Stimulated activated CD4-positive, alpha-beta T cell treated with anti-CD3 and anti-CD28 coated beads, Interleukin-2, amount 100 ng/mL, for 4 hours (primary cell): ENCODE measurements at regions not wholly inside any gene's neighbourhood (a gene's known extent, or its start where the extent isn't known, plus 50 kb on each side); places are given as distances from the start of the nearest gene placed in this dataset.

Source experiments
- DNase-seq: peaks from one replicate; pipeline ENCODE4 v3.0.0-alpha.2; 2020; ENCODE audit warnings: low read depth

- no peak for DNase-seq
These were observed 262.0 kb downstream of the HIVEP2 start for GRCh38 chr6:142682985-142683384.

DNA sequence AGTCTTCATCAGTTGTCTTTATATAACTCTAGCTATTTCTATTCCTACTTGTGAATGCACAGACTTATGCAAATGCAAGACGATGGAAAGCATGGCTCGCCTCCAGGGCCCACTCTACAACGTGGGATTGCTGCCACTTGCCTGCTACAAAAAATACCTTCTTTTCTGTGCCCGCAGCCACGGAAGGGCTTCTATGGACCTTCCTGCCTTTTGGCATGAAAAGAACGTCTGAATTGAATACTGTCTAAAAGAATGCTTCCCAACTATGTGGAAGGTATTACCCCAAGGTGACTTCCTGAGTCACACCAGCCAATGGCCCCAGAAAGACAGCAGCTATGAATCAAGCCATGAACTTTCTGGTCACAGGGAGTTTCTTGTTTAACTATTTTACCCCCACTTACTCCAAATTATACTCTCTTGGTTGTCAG, 261.2 kb downstream of the HIVEP2 start:
- no peak for DNase-seq

DNA sequence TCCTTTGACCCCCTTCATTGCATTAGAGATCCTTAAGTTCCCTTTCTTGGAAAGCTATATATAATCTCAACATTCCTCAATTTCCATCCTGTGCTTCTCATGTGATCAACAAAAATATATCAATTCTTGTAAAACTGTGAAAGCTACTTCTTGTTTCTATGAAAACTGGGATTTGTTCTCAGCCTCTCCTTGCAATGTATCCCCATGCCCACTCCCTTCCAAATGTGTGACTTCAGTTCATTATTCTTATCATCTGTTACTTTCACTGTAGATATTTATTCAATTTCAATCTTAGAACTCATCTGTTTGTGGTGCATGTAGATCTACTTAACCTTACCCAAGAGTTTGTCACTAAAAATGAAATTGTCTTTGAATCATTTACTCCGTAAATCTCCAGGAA, 260.6 kb downstream of the HIVEP2 start:
- DNase-seq, result no peak

- peak; percentile 16 for DNase-seq
These were observed 259.0 kb downstream of the HIVEP2 start for GRCh38 chr6:142685852-142686506.

- DNase-seq, result no peak
These were observed 258.5 kb downstream of the HIVEP2 start for GRCh38 chr6:142686507-142686887.

DNA sequence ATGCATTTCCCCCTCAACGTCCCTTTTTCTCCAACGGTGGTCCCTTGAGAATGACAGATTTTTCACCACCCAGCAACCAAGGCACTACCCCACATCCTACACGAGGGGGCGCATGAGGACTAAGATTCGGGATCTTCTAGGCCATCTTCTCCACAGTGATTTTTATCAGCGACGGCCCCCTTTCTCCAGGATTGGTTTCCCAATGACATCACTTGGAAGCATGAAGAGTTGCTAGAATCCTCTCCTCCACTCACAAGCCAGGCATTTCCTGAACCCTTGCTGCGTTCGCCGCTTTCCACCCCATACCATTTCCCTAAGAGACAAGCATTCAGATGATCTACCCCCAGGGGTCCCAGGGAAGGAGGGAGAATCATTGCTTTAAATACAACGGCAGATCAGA, 252.0 kb downstream of the HIVEP2 start:
- peak; percentile 46 for DNase-seq

DNA sequence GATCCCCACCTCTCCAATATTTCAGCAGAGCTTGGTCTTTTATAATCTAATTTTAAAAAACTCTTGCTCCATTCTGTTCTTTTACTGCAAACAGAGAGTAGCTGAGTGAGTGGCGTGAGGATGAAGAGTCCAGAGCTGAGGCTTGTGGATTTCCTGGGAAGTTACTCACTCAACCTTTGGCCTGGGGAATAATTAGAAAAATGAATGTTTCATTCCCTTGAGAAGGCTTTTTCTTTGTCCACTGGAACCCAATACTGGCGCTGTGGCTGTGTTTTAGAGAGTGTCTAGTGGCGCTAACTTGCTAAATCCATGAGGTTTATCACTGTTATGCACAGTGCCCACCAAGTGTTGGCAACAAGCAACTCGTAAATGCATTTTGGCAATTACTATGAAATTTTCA, 251.5 kb downstream of the HIVEP2 start:
- DNase-seq, result no peak

DNA sequence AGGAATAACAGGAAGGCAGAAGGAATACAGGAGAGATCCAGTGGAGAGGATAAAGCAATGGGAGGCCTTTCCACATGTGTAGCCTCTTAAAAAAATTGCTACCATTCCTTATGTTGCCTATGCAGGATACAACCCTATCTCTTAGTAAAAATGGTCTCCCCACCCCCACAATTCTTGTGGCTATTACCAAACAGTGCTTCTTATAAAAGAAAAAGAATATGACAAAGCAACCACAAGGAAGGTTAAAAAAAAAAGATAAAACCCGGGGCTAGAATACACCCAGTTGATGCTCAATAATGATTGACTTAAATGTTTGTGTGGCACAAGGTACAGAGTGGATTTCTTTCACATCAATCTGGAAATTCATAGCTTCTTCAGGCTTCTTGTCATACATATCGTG, 250.9 kb downstream of the HIVEP2 start:
- no peak for DNase-seq

DNA sequence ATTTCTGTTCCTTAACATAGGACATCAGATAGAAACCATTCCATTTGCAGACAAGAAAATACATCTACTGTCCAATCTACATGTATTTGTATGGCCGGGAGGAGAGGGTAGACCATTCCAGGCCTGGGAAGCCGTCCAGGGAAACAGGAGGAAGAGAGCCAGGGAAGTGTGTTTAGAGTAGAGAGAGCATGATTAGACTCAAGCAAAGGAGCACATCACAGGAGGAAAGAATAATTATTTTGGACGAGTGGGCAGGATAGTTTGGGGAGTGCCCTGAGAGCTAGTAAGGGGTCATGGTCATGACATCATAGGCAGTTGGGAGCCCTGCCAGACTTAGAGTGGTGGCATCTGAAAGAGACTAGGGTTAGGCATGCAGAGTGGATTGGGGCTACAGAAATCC, 250.0 kb downstream of the HIVEP2 start:
- no peak for DNase-seq

- DNase-seq, result no peak
These were observed 248.6 kb downstream of the HIVEP2 start for GRCh38 chr6:142696123-142697000.

DNA sequence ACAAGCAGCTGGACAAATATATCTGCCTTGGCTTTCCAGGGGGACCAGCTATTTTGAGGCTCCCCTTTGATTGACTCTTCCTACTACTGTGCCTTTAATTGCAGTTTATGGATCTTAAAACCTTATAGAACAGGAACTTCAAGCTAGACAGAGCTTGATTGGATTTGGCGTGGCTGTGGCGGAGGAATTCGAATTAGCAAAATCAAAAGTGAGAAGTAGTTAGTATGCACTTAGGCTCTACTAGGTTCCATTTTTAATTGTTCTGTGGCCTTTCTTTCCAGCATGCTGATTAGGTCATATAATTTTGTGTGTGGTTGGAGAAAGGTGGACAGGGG, 248.0 kb downstream of the HIVEP2 start:
- DNase-seq, result no peak

- no peak for DNase-seq
These were observed 247.1 kb downstream of the HIVEP2 start for GRCh38 chr6:142697922-142698321.

GRCh38 chr6:142698751-142699150, 246.2 kb downstream of the HIVEP2 start:
- no peak for DNase-seq

DNA sequence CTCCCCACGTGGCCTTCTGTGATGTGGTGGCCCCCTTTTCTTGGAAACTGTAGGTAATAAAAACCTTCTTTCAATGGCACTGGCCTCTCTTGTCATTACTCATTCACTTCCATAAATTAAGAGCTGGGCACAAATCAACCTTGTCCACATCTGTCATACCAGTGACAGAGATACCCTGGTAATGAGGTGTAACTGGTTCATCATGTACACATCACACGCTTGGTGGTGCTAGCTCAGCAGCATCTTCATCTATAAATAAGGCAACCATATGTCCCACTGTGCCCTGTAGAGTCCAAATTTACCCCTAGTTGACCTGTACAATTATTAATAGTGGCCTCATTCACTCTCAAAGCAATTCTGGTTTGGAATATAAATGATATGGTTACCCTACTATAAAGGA, 245.6 kb downstream of the HIVEP2 start:
- no peak for DNase-seq

DNA sequence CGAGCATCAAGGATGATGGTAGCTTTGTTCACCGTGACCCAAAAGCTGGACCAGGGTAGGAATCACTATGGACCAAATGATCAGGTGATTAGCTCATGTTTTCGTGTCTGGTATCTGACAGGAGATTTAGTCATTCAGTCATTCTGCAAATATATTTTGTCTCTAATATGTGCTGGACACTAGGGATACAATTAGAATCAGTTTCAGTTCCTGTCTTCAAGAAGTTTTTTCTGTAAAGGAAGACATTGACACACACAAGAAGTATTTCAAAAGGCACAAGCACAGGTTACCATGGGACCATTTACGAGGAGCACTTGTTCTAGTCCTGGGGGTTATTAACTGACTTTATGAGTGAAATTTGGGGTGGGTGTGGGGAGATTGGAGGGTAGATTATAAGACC, 244.9 kb downstream of the HIVEP2 start:
- no peak for DNase-seq

GRCh38 chr6:142700671-142701312, 244.2 kb downstream of the HIVEP2 start:
- no peak for DNase-seq
